Mesothelial cell of epicardium (in vitro differentiated cells): ENCODE measurements at regions not wholly inside any gene's neighbourhood (a gene's known extent, or its start where the extent isn't known, plus 50 kb on each side); places are given as distances from the start of the nearest gene placed in this dataset.
A peak's percentile ranks its signal among the peaks of the same experiment; 100 is the strongest.
"Not testable (repeated sequence)": the region's sequence is repeated elsewhere in the genome, so short reads cannot be mapped to it uniquely, and the experiment has no call there.

ENCODE experiments used
- DNase-seq, 2 experiments: peaks; one replicate each; pipeline ENCODE4 v3.0.0; 2021; ENCODE audit warnings: low spot score in 2 of 2; ENCODE audit not compliant: unreplicated experiment in 2 of 2
- H3K27ac Mint-ChIP-seq: 2 replicates; pipeline ENCODE4 v1.8.0; 2021; ENCODE audit warnings: mixed read lengths
- H3K27me3 Mint-ChIP-seq: 2 replicates; pipeline ENCODE4 v1.8.0; 2021; ENCODE audit warnings: low read depth, mixed read lengths
- H3K36me3 Mint-ChIP-seq: 2 replicates; pipeline ENCODE4 v1.8.0; 2021; ENCODE audit warnings: mixed read lengths
- H3K4me1 Mint-ChIP-seq: 2 replicates; pipeline ENCODE4 v1.8.0; 2021; ENCODE audit warnings: mixed read lengths
- H3K4me3 Mint-ChIP-seq: 2 replicates; pipeline ENCODE4 v1.8.0; 2021; ENCODE audit warnings: mild to moderate bottlenecking, moderate library complexity, mixed read lengths
- H3K9me3 Mint-ChIP-seq: 2 replicates; pipeline ENCODE4 v1.8.0; 2021; ENCODE audit warnings: mixed read lengths

DNA sequence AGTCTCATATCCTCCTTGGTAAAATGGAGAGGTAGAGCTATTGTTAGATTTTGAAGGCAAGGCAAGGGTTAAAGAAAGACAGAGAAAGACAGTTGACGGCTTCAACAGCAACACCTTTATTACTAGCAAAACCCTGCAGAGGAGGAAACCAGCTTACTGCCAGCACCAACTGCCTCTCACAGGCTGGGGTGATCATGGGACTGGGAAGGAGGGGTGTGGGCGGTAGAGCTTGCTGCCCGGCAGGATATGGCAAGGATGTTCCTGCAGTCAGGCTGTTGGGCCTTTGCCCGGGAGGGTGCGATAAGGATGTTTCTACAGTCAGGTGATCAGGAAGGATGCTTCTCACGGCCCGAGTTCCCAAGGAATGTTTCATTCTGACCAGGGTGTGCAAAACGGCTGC, 310.0 kb downstream of the FOXD4L4 start:
- H3K36me3 Mint-ChIP-seq, H3K9me3 Mint-ChIP-seq, DNase-seq, H3K27ac Mint-ChIP-seq, H3K27me3 Mint-ChIP-seq, H3K4me1 Mint-ChIP-seq, H3K4me3 Mint-ChIP-seq: not testable (repeated sequence)

GRCh38 chr9:66049721-66050120, 312.8 kb downstream of the FOXD4L4 start:
- not testable (repeated sequence) for H3K4me1 Mint-ChIP-seq, H3K4me3 Mint-ChIP-seq, DNase-seq, H3K36me3 Mint-ChIP-seq, H3K9me3 Mint-ChIP-seq, H3K27me3 Mint-ChIP-seq, H3K27ac Mint-ChIP-seq

GRCh38 chr9:66054705-66055104, 317.8 kb downstream of the FOXD4L4 start:
- not testable (repeated sequence) for H3K4me3 Mint-ChIP-seq, DNase-seq, H3K4me1 Mint-ChIP-seq, H3K27ac Mint-ChIP-seq, H3K9me3 Mint-ChIP-seq, H3K27me3 Mint-ChIP-seq, H3K36me3 Mint-ChIP-seq

DNA sequence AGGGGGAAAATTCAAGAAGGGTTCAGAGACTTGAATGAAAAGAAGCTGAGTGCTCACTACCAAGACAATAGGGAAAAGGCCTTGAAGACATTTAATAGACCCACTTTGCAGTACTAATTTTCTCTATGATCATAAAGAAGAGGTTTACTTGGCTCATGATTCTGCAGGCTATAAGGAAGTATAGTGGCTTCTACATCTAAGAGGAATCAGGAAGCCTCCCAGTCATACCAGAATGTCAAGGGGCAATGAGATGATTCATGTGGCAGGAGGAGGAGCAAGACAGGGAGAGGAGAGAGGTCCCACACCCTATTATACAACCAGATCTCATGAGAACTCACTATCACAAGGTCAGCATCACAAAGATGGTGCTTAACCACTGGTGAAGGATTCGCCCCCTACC, 323.7 kb downstream of the FOXD4L4 start:
- not testable (repeated sequence) for H3K27ac Mint-ChIP-seq, H3K27me3 Mint-ChIP-seq, DNase-seq, H3K9me3 Mint-ChIP-seq, H3K4me1 Mint-ChIP-seq, H3K36me3 Mint-ChIP-seq, H3K4me3 Mint-ChIP-seq

DNA sequence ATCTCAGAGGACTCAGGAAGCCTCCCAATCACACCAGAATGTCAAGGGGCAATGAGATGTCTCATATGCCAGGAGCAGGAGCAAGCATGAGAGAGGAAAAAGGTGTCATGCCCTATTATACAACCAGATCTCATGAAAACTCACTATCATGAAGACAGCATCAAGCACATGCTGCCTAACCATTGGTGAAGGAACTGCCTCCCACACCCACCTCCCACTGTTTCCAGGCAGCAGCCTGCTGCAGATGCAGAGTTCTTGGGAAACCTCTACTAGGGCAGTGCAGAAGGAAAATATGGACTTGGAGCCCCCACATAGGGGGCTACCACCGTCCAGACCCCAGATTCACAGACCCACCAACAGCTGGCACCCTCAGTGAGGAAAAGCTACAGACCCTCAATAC, 326.9 kb downstream of the FOXD4L4 start:
- not testable (repeated sequence) for H3K4me1 Mint-ChIP-seq, H3K27me3 Mint-ChIP-seq, H3K27ac Mint-ChIP-seq, H3K36me3 Mint-ChIP-seq, H3K4me3 Mint-ChIP-seq, H3K9me3 Mint-ChIP-seq
- DNase-seq = peak in 1 of 2 experiments; percentile 21

DNA sequence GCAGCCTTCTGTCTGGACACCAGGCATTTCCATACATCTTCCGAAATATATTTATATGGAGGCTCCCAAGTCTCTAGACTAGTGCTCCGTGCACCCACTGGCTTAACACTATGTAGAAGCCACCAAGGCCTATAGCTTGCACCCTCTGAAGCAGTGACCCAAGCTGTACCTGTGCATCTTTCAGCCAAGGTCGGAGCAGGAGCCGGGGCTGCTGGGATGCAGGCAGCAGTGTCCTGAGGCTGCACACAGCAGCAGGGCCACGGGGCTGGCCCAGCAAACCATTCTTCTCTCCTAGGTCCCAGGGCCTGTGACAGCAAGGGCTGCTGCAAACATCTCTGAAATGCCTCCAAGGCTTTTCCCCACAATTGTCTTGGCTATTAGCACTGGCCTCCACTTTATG, 328.8 kb downstream of the FOXD4L4 start:
- not testable (repeated sequence) for H3K36me3 Mint-ChIP-seq, H3K9me3 Mint-ChIP-seq, H3K4me1 Mint-ChIP-seq, H3K27ac Mint-ChIP-seq, H3K27me3 Mint-ChIP-seq, H3K4me3 Mint-ChIP-seq, DNase-seq

DNA sequence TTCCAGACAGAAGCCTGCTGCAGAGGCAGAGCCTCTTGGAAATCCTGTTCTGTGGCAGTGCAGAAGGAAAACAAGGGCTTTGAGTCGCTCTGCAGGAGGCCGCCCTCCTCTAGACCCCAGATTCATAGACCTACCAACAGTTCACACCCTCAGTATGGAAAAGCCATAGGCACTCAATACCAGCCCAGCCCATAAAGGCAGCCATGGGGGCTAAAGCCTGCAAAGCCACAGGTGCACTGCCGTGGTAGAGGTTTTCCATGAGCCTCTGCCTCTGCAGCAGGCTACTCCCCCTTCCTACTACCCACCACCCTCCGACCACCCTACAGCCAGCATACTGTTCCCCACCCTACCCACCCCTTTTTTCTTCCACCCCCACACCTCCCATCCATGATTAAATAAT, 330.3 kb downstream of the FOXD4L4 start:
- H3K9me3 Mint-ChIP-seq, H3K27ac Mint-ChIP-seq, H3K4me1 Mint-ChIP-seq, H3K36me3 Mint-ChIP-seq, H3K4me3 Mint-ChIP-seq, H3K27me3 Mint-ChIP-seq: not testable (repeated sequence)
- peak in 1 of 2 experiments; percentile 35 for DNase-seq

DNA sequence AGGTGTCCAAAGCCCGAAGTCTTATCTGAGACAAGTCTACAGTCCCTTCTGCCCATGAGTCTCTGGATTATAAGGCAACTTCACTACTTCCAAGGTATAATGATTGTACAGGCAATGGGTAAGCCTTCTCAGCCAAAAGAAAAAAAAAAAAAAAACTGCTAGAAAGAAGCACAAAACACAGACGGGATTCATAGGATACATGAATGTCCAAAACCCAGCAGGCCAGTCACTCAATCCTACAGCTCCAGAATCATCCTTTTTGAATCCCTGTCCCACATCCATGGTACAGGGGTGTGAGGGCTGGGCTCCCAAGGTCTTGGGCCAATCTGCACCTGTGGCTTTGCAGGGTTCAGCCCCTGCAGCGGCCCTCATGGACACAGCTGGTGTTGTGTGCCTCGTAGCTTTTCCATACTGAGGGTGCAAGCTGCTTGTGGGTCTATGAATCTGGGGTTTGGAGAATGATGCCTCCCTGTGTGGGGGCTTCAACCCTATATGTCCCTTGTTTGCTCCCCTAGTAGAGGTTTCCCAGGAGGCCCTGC, 331.6 kb downstream of the FOXD4L4 start:
- H3K4me3 Mint-ChIP-seq, H3K9me3 Mint-ChIP-seq, H3K27me3 Mint-ChIP-seq, H3K36me3 Mint-ChIP-seq, H3K4me1 Mint-ChIP-seq, DNase-seq, H3K27ac Mint-ChIP-seq: not testable (repeated sequence)

DNA sequence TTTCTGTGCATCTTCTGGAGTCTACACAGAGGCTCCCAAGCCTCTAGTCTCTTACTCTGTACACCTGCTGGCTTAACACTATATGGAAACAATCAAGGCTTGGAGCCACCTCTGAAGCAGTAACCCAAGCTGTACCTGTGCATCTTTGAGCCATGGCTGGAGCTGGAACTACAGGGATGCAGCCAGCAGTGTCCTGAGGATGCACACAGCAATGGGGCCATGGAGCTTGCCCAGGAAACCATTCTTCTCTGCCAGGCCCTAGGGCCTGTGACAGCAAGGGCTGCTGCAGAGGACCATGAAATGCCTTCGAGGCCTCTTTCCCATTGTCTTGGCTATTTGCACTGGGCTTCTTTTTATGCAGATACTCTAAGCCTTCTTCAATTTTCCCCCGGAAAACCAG, 332.1 kb downstream of the FOXD4L4 start:
- not testable (repeated sequence) for H3K27ac Mint-ChIP-seq, H3K9me3 Mint-ChIP-seq, H3K4me3 Mint-ChIP-seq, H3K27me3 Mint-ChIP-seq, H3K4me1 Mint-ChIP-seq, H3K36me3 Mint-ChIP-seq
- DNase-seq = peak in 1 of 2 experiments; percentile 19

GRCh38 chr9:66073111-66073510, 336.2 kb downstream of the FOXD4L4 start:
- H3K27ac Mint-ChIP-seq, DNase-seq, H3K36me3 Mint-ChIP-seq, H3K9me3 Mint-ChIP-seq, H3K4me1 Mint-ChIP-seq, H3K27me3 Mint-ChIP-seq, H3K4me3 Mint-ChIP-seq: not testable (repeated sequence)

DNA sequence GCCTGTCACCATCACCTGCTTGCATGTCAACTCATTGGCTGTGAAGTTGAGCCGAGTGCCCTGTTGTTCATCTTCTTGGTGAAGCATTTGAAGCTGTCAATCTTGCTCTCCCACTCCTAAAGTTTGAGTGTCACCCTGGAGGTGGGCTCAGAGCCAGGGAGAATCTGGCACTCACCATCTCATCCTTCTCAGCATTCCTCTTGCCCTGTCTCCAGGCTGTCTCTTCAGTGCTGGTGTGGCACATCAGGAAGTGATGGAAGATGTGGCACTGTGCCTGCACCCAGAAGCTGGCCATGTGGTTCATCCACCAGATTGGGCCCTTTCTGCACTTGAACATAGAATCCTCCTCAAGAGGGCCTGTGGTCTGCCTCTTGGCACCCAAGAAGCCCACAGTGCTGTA, 345.9 kb downstream of the FOXD4L4 start:
- not testable (repeated sequence) for DNase-seq, H3K27me3 Mint-ChIP-seq, H3K4me3 Mint-ChIP-seq, H3K9me3 Mint-ChIP-seq, H3K4me1 Mint-ChIP-seq, H3K36me3 Mint-ChIP-seq, H3K27ac Mint-ChIP-seq
